ENCODE measurements at regions not wholly inside any gene's neighbourhood (a gene's known extent, or its start where the extent isn't known, plus 50 kb on each side); places are given as distances from the start of the nearest gene placed in this dataset.

- H3K4me3 ChIP-seq (ENCODE audit: low read depth, low read length) = no peak overlapping the region
- TF ChIP-seq CTCF (IDR thresholded peaks at IDR 0.05; ENCODE audit: low read depth, low read length) = no peak
Measured at GRCh38 chr13:34805347-34805746, 136.7 kb upstream of the NBEA start.

DNA sequence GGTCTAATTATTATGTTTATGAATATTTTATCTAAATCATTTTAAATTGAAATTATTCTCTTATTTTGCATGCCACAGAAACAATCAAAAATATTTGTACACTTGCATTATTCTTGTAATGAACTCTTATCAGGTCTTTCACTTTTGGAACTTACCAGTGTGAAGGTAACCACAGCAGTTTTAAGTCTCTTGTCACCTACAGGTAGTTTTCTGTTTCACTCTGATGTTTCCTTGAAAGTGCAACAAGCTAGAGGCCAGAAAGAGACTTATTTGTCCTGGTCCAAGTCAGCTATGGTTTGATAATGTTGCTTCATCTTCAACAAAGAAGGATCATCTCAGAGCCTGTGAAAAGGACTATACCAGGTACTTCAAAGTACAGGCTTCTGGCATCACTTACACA is 133.4 kb upstream of the NBEA start:
- no peak overlapping the region for H3K4me3 ChIP-seq (ENCODE audit: low read depth, low read length)
- TF ChIP-seq CTCF (IDR thresholded peaks at IDR 0.05; ENCODE audit: low read depth, low read length) = no peak

- TF ChIP-seq CTCF (IDR thresholded peaks at IDR 0.05; ENCODE audit: low read depth, low read length) = no peak
- H3K4me3 ChIP-seq (ENCODE audit: low read depth, low read length) = no peak overlapping the region
Measured at GRCh38 chr13:34810996-34811395, 131.1 kb upstream of the NBEA start.

- TF ChIP-seq CTCF (IDR thresholded peaks at IDR 0.05; ENCODE audit: low read depth, low read length) = no peak
- H3K4me3 ChIP-seq (ENCODE audit: low read depth, low read length) = no peak overlapping the region
Measured at GRCh38 chr13:34815526-34815925, 126.5 kb upstream of the NBEA start.

DNA sequence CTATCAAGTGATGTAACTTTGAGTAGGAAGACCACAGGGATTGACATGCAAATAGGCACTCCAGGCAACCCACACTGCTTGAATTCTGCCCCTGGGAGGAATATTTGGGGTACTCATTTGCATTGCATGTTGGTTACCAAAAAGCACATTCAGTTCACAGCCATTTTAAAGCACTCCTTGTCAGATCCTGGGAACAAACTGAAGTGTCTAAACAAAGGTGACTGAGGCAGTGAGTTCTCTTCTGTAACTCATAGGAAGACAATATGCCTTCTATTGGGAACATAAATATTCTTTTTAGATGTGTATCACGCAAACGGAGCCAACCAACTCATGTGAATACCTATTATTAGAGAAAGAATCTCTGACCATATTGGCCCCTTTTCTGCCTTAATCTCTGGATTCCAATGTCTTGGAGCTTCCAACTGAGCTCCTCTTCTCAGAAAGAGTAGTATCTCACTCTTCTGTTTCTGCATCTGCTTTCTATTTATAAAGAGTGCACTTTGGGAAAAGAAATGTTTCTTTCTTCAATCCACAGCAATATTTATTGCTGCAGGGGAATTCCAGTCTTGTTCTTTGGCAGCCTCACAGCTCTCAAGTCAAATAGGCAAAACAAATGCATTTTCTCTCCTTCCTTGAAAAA is 125.7 kb upstream of the NBEA start:
- no peak overlapping the region for H3K4me3 ChIP-seq (ENCODE audit: low read depth, low read length)
- TF ChIP-seq CTCF (IDR thresholded peaks at IDR 0.05; ENCODE audit: low read depth, low read length) = no peak

DNA sequence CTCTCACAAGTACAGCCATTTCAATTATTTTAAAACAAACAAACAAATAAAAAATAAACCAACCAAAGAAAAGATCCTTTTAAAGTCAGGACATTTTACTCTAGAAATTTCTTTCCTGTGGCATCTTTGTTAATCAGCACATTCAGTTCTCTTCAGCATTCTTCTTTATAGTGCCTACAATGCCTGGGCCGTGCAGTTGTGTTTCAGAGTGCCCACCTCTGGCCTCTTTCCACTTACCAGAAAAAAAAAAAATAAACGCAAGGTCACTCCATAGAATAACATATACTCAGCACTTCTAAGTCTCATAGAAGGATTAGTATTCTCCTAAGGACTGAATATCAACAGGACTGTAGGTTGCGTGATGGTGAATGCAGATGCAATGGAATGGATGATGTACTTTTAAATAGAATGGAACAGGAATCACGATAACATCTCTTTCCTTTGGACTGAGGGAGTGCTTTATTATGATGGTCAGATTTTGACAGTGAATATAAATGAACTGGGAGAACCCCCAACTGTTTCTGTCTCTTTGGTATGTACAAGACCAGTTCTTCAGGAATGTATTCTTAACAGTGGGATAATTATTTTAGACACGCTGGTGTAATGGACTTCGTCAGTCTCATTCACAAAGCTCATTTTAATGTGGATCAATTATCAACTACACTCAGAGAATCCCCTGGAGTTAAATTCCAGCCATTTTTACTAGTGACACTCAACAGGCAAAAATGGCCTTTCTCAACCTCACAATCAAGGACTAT is 125.0 kb upstream of the NBEA start:
- no peak for TF ChIP-seq CTCF (IDR thresholded peaks at IDR 0.05; ENCODE audit: low read depth, low read length)
- H3K4me3 ChIP-seq (ENCODE audit: low read depth, low read length) = no peak overlapping the region

DNA sequence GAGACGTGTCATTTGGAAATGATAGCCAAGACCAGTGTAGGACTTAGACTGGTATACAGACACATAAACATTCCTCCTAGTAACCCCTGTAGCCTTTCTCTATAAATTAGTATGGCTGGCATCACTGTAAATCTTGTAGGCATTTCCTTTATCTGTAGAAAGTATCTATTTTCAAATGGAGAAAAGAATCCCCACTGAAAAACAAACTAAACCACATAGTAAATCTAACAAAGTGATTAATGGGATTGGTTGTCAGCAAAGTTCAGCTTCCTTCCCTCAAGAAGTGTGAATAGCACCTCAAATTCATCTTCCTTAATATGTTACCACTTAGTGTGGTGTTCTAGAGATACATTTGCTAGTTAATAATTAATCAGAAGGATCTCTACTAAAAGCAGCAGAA is 119.4 kb upstream of the NBEA start:
- TF ChIP-seq CTCF (IDR thresholded peaks at IDR 0.05; ENCODE audit: low read depth, low read length) = no peak
- H3K4me3 ChIP-seq (ENCODE audit: low read depth, low read length) = no peak overlapping the region

All from WI38 (cell line).